ENCODE measurements at regions not wholly inside any gene's neighbourhood (a gene's known extent, or its start where the extent isn't known, plus 50 kb on each side); places are given as distances from the start of the nearest gene placed in this dataset.

DNA sequence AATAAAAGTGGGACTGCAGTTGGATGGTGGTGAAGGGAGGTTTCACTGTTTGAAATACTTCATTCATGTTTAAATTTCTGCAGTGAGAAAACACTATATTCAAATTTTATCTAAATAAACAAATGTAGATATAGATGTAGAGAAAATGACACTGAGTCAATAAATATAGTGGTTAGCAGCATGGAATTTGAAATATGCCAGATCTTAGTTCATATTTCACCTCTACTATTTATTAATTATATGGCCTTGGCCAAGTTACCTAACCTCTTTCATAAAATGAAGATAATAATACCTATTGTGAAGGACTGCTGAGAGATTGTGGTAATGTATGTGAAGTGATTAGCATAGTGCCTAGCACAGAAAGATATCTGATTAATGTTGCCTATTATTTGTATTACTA, 70.5 kb downstream of the AGTR2 start:
- no peak for TF ChIP-seq POLR2A (IDR thresholded peaks at IDR 0.05)
- TF ChIP-seq CTCF (IDR thresholded peaks at IDR 0.05) = no peak
- no peak for TF ChIP-seq EP300 (IDR thresholded peaks at IDR 0.05)
